HG02763 (cell line): ENCODE measurements at regions not wholly inside any gene's neighbourhood (a gene's known extent, or its start where the extent isn't known, plus 50 kb on each side); places are given as distances from the start of the nearest gene placed in this dataset.

Experiments used
- ATAC-seq: cut with Tn5 transposase; IDR thresholded peaks from one replicate; pipeline ENCODE4 v1.9.1; 2021; ENCODE audit warnings: mild to moderate bottlenecking, moderate library complexity; ENCODE audit not compliant: unreplicated experiment

GRCh38 chr2:186431306-186431705 lies 54.8 kb upstream of the ZC3H15 start:
- no peak for ATAC-seq

- ATAC-seq: no peak
Observed at GRCh38 chr2:186433040-186433439, 53.0 kb upstream of the ZC3H15 start.

- no peak for ATAC-seq
Observed at GRCh38 chr2:186433777-186434432, 52.2 kb upstream of the ZC3H15 start.
